Hematopoietic multipotent progenitor cell treated with erythropoietin and hydrocortisone succinate and interleukin-3 and kit ligand, for 4 days (in vitro differentiated cells): ENCODE measurements at regions not wholly inside any gene's neighbourhood (a gene's known extent, or its start where the extent isn't known, plus 50 kb on each side); places are given as distances from the start of the nearest gene placed in this dataset.

Experiments
- DNase-seq: peaks from one replicate; pipeline ENCODE4 v3.0.0-alpha.2; 2015

- no peak for DNase-seq
Observed at GRCh38 chr15:47437491-47437890, 279.8 kb upstream of the SEMA6D start.

GRCh38 chr15:47439146-47440111, 277.9 kb upstream of the SEMA6D start:
- no peak for DNase-seq

- no peak for DNase-seq
Observed at GRCh38 chr15:47442371-47442770, 274.9 kb upstream of the SEMA6D start.

- DNase-seq = no peak
Observed at GRCh38 chr15:47443839-47444238, 273.5 kb upstream of the SEMA6D start.

- no peak for DNase-seq
Observed at GRCh38 chr15:47445723-47446392, 271.4 kb upstream of the SEMA6D start.

- peak; percentile 14 for DNase-seq
Observed at GRCh38 chr15:47460795-47461573, 256.3 kb upstream of the SEMA6D start.

GRCh38 chr15:47461652-47462141, 255.6 kb upstream of the SEMA6D start:
- no peak for DNase-seq

GRCh38 chr15:47466357-47466756, 250.9 kb upstream of the SEMA6D start:
- DNase-seq = no peak

GRCh38 chr15:47470983-47471382, 246.3 kb upstream of the SEMA6D start:
- no peak for DNase-seq

- DNase-seq = no peak
Observed at GRCh38 chr15:47473106-47473725, 244.1 kb upstream of the SEMA6D start.

GRCh38 chr15:47473832-47474231, 243.5 kb upstream of the SEMA6D start:
- no peak for DNase-seq

- DNase-seq = no peak
Observed at GRCh38 chr15:47475336-47475735, 242.0 kb upstream of the SEMA6D start.

- DNase-seq = no peak
Observed at GRCh38 chr15:47477341-47477740, 240.0 kb upstream of the SEMA6D start.

- peak; percentile 49 for DNase-seq
Observed at GRCh38 chr15:47484059-47484458, 233.2 kb upstream of the SEMA6D start.

GRCh38 chr15:47484997-47485396, 232.3 kb upstream of the SEMA6D start:
- DNase-seq = no peak

- DNase-seq = no peak
Observed at GRCh38 chr15:47485419-47485818, 231.9 kb upstream of the SEMA6D start.

GRCh38 chr15:47486040-47486439, 231.3 kb upstream of the SEMA6D start:
- no peak for DNase-seq

GRCh38 chr15:47492195-47492594, 225.1 kb upstream of the SEMA6D start:
- DNase-seq = no peak

- no peak for DNase-seq
Observed at GRCh38 chr15:47493357-47494247, 223.7 kb upstream of the SEMA6D start.

- no peak for DNase-seq
Observed at GRCh38 chr15:47496343-47497185, 220.7 kb upstream of the SEMA6D start.

- DNase-seq = no peak
Observed at GRCh38 chr15:47500842-47501241, 216.5 kb upstream of the SEMA6D start.
